GM10248 (cell line): ENCODE measurements at regions not wholly inside any gene's neighbourhood (a gene's known extent, or its start where the extent isn't known, plus 50 kb on each side); places are given as distances from the start of the nearest gene placed in this dataset.

ENCODE experiments used
- CTCF ChIA-PET: fragments of 300-600 bp; sonication (Branson Sonifier 250); formaldehyde crosslinking; extraction: SDS; loops from one replicate; lab custom pipeline; 2021; ENCODE audit warnings: antibody characterized with exemption; lab: Yijun Ruan, JAX
- POLR2A ChIA-PET: fragments of 350-650 bp; sonication (Branson Sonifier 250); formaldehyde crosslinking; extraction: SDS; loops from one replicate; lab custom pipeline; 2020; ENCODE audit warnings: antibody characterized with exemption; lab: Yijun Ruan, JAX
- DNase-seq: peaks from one replicate; pipeline ENCODE4 v3.0.0; 2012; ENCODE audit errors: extremely low spot score
- TF ChIP-seq, protein P1 (sequence below): IDR thresholded peaks from 2 replicates; pipeline ENCODE4 v1.5.1; 2012; ENCODE audit warnings: mild to moderate bottlenecking, low read depth; ENCODE audit errors: extremely low read depth, missing control alignments, control extremely low read depth

- no peak for DNase-seq
- TF ChIP-seq, protein P1, sequence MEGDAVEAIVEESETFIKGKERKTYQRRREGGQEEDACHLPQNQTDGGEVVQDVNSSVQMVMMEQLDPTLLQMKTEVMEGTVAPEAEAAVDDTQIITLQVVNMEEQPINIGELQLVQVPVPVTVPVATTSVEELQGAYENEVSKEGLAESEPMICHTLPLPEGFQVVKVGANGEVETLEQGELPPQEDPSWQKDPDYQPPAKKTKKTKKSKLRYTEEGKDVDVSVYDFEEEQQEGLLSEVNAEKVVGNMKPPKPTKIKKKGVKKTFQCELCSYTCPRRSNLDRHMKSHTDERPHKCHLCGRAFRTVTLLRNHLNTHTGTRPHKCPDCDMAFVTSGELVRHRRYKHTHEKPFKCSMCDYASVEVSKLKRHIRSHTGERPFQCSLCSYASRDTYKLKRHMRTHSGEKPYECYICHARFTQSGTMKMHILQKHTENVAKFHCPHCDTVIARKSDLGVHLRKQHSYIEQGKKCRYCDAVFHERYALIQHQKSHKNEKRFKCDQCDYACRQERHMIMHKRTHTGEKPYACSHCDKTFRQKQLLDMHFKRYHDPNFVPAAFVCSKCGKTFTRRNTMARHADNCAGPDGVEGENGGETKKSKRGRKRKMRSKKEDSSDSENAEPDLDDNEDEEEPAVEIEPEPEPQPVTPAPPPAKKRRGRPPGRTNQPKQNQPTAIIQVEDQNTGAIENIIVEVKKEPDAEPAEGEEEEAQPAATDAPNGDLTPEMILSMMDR = no peak
- CTCF ChIA-PET = no interaction called here
- POLR2A ChIA-PET = no interaction called here
Observed at GRCh38 chr13:82674546-82674945, 1207.7 kb downstream of the SLITRK1 start.

- ChIA-PET POLR2A (no interaction called here), CTCF (interaction anchor here (0.7 kb wide), 1 partner anchor 11 kb away, joined by 3 read pairs; no protein-coding TSS in a partner anchor)
- TF ChIP-seq, protein P1 = no peak
- DNase-seq = no peak
Observed at GRCh38 chr13:82672248-82672647, 1210.0 kb downstream of the SLITRK1 start.

GRCh38 chr13:82664183-82664582 lies 1218.1 kb downstream of the SLITRK1 start:
- ChIA-PET POLR2A (no interaction called here), CTCF (interaction anchor here (1.4 kb wide), 1 partner anchor 9 kb away, joined by 3 read pairs; no protein-coding TSS in a partner anchor)
- TF ChIP-seq, protein P1 = no peak
- DNase-seq = no peak

GRCh38 chr13:82661126-82661525 lies 1221.1 kb downstream of the SLITRK1 start:
- TF ChIP-seq, protein P1 = no peak
- POLR2A ChIA-PET = no interaction called here
- CTCF ChIA-PET = interaction anchor here (0.8 to 0.9 kb wide), 2 partner anchors 11 to 75 kb away, joined by 3 read pairs; no protein-coding TSS in a partner anchor
- DNase-seq = no peak

DNA sequence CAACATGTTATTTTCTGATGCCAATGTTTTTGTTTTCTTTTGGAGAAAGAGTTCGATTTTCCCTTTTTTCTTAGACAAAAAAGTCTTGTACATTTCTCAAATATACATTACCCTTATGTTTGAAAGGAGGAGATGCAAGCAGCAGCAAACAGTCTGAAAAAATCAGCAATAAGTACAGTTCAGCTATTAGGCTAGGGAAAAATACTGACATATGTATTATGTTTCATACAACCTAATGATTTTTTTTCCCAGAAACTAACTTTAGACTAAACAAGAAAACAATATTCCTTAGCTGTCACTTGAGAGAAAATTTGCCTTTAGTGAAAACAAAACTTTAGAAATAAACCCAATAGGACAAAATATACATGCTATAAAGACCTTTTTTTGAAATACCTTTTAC lies 1223.5 kb downstream of the SLITRK1 start:
- DNase-seq = no peak
- TF ChIP-seq, protein P1 = no peak
- ChIA-PET CTCF (no interaction called here), POLR2A (interaction anchor here (0.6 kb wide), 1 partner anchor 89 kb away, joined by 4 read pairs; no protein-coding TSS in a partner anchor)

DNA sequence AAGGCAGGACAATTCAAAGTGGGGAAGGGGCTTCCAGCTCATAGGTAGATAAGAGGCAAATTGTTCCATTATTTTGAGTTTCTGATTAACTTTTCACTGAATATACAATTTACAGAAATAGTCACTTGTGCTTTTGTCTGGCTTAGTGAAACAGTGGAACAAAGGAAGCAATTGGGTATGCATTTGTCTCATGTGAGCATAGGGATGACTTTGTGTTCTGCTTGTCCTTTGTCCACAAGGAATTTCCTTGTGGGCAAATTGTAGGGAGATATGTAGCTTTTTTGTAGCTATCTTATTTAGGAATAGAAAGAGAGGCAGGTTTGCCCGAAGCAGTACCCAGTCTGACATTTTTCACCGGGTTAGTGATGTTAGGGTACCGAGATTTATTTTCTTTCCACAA lies 1224.8 kb downstream of the SLITRK1 start:
- TF ChIP-seq, protein P1 = no peak
- no peak for DNase-seq
- CTCF ChIA-PET = no interaction called here
- POLR2A ChIA-PET = no interaction called here
